ENCODE measurements at regions not wholly inside any gene's neighbourhood (a gene's known extent, or its start where the extent isn't known, plus 50 kb on each side); places are given as distances from the start of the nearest gene placed in this dataset.

DNA sequence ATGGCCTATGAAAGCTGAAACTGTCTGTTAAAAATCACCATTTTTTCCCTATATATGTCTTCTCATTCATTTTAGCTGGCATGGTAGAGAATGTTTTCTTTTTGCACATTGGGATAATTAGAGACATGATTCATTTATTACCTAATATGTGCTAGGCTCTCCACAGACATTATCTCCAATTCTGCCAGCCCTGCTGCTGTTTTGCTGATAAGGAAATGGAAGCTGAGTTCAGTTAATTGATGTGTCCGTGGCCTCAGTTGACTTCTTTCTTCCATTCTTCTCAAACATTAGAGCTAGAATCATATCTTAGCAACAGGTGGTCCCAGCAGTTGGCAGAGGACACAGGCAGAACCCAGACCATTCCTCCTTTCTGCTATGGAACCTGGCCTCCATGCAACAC lies 644.1 kb upstream of the CITED2 start:
- ATAC-seq: no peak
- 89% methylated on average over 1 of the region's 1 CpG for WGBS, 2 donors (ENCODE audit: low coverage in 1 of 2)
- Histone ChIP-seq H3K36me3 (no peaks in the 10 kb centered on the region), H3K4me3 (no peak overlapping the region), H3K27me3 (no peaks in the 10 kb centered on the region), H3K4me1 (no peaks in the 10 kb centered on the region), H3K9me3 (peaks cover 0 to 17% (median 0%) of the 10 kb centered on the region in 3 donors), H3K27ac (no peak overlapping the region)
- TF ChIP-seq POLR2A (IDR thresholded peaks at IDR 0.05) (no peak), EP300 (IDR thresholded peaks at IDR 0.05) (no peak), POLR2AphosphoS5 (IDR thresholded peaks at IDR 0.05) (no peak)
- TF ChIP-seq, protein P1, sequence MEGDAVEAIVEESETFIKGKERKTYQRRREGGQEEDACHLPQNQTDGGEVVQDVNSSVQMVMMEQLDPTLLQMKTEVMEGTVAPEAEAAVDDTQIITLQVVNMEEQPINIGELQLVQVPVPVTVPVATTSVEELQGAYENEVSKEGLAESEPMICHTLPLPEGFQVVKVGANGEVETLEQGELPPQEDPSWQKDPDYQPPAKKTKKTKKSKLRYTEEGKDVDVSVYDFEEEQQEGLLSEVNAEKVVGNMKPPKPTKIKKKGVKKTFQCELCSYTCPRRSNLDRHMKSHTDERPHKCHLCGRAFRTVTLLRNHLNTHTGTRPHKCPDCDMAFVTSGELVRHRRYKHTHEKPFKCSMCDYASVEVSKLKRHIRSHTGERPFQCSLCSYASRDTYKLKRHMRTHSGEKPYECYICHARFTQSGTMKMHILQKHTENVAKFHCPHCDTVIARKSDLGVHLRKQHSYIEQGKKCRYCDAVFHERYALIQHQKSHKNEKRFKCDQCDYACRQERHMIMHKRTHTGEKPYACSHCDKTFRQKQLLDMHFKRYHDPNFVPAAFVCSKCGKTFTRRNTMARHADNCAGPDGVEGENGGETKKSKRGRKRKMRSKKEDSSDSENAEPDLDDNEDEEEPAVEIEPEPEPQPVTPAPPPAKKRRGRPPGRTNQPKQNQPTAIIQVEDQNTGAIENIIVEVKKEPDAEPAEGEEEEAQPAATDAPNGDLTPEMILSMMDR (IDR thresholded peaks at IDR 0.05): no peak

DNA sequence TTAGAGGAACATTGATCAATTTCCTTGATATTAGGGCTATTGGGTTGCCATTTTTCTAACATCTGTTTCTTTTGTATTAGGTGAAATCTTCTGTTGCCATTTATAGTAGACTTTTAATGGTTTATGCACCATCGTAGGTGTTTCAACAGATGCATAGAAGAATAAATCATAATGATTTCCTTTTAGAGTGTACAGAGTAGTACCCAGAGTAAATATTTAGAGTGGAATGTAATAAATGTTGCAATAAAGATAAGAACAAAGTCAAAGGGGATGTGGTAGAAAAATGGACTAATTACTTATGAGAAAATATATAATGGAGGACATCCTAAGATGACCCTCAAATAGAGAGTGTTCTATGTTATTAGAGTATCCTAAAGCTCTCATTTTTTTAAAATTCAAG lies 643.0 kb upstream of the CITED2 start:
- 13 to 25% methylated on average over 1 of the region's 1 CpG for WGBS, 2 donors (ENCODE audit: low coverage in 1 of 2)
- Histone ChIP-seq H3K36me3 (no peaks in the 10 kb centered on the region), H3K4me1 (no peaks in the 10 kb centered on the region), H3K27me3 (no peaks in the 10 kb centered on the region), H3K9me3 (peaks cover 0 to 17% (median 0%) of the 10 kb centered on the region in 3 donors), H3K27ac (no peak overlapping the region), H3K4me3 (no peak overlapping the region)
- no peak for ATAC-seq
- TF ChIP-seq POLR2AphosphoS5 (IDR thresholded peaks at IDR 0.05): no peak
- no peak for TF ChIP-seq POLR2A (IDR thresholded peaks at IDR 0.05)
- TF ChIP-seq, protein P1 (IDR thresholded peaks at IDR 0.05): no peak
- no peak for TF ChIP-seq EP300 (IDR thresholded peaks at IDR 0.05)

DNA sequence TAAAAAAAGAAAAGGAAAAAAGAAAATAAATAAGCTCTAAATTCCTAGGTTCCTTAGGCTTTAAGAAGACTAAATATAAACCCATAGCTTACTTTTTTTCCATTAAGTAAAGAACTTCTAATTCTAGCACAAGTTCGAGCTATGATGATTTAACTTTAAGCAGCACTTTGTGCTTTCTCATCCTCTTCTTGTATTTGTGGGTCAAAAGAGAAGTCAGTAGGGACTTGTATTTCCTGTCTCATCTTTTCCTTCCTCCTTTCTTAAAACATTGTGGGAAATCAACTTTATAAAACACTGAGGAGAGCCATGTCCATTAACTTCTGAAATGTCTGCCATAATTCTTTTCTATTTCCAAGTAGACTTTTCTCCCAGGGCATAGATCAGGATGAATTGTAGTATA lies 637.7 kb upstream of the CITED2 start:
- no peak overlapping the region for H3K27ac ChIP-seq
- TF ChIP-seq, protein P1 (IDR thresholded peaks at IDR 0.05): no peak
- TF ChIP-seq POLR2A (IDR thresholded peaks at IDR 0.05) (no peak), EP300 (IDR thresholded peaks at IDR 0.05) (no peak), POLR2AphosphoS5 (IDR thresholded peaks at IDR 0.05) (no peak)
- no peaks in the 10 kb centered on the region for H3K27me3 ChIP-seq
- no peak for ATAC-seq
- H3K36me3 ChIP-seq: no peaks in the 10 kb centered on the region
- H3K4me1 ChIP-seq: no peaks in the 10 kb centered on the region
- no peaks in the 10 kb centered on the region for H3K9me3 ChIP-seq
- WGBS, 2 donors (ENCODE audit: low coverage in 1 of 2): 35 to 45% methylated on average over 1 of the region's 1 CpG
- H3K4me3 ChIP-seq: no peak overlapping the region

DNA sequence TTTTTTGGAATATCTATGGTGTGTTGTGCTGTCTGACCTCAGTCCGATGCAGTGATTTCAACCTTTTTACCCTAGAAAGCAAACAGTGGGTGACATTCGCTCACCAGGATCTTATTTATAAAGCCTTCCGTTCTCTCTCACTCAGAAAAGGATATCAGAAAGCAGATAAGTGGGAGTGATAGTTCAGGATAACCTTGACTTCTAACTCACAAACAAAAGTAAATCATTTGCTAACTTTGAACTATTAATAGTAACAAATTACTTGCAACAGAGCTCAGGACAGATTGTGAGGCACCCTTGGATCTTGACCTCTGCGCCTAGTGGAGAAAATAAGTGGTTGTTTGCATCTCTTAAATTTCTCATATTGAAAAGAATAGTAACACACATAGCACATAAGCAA lies 637.1 kb upstream of the CITED2 start:
- no peak for TF ChIP-seq POLR2AphosphoS5 (IDR thresholded peaks at IDR 0.05)
- TF ChIP-seq, protein P1 (IDR thresholded peaks at IDR 0.05): no peak
- TF ChIP-seq POLR2A (IDR thresholded peaks at IDR 0.05): no peak
- no peak for TF ChIP-seq EP300 (IDR thresholded peaks at IDR 0.05)
- Histone ChIP-seq H3K36me3 (no peaks in the 10 kb centered on the region), H3K4me3 (no peak overlapping the region), H3K9me3 (no peaks in the 10 kb centered on the region), H3K4me1 (no peaks in the 10 kb centered on the region), H3K27ac (no peak overlapping the region), H3K27me3 (no peaks in the 10 kb centered on the region)
- WGBS, 2 donors (ENCODE audit: low coverage in 1 of 2): 77 to 80% methylated on average over 3 of the region's 4 CpGs
- ATAC-seq: no peak

- WGBS, 2 donors (ENCODE audit: low coverage in 1 of 2): 91 to 100% methylated on average over 3 of the region's 3 CpGs
- no peak overlapping the region for H3K4me3 ChIP-seq
Observed at GRCh38 chr6:140009286-140009685, 634.8 kb upstream of the CITED2 start.

More at GRCh38 chr6:140009286-140009685, 634.8 kb upstream of the CITED2 start:
- Histone ChIP-seq H3K27ac (no peak overlapping the region), H3K9me3 (no peaks in the 10 kb centered on the region), H3K36me3 (no peaks in the 10 kb centered on the region), H3K4me1 (no peaks in the 10 kb centered on the region), H3K27me3 (no peaks in the 10 kb centered on the region)
- ATAC-seq: no peak
- no peak for TF ChIP-seq EP300 (IDR thresholded peaks at IDR 0.05)
- TF ChIP-seq POLR2A (IDR thresholded peaks at IDR 0.05): no peak
- TF ChIP-seq, protein P1 (IDR thresholded peaks at IDR 0.05): no peak
